Esophagus mucosa (tissue), 1 donor: ENCODE measurements at regions not wholly inside any gene's neighbourhood (a gene's known extent, or its start where the extent isn't known, plus 50 kb on each side); places are given as distances from the start of the nearest gene placed in this dataset.

ENCODE experiments used
- ATAC-seq: fragments of 200-7000 bp; cut with Tn5 transposase; one replicate; pipeline ENCODE4 v1.9.1; 2020
- donor health status: DM: yes; HTN: yes; CAD: no.

DNA sequence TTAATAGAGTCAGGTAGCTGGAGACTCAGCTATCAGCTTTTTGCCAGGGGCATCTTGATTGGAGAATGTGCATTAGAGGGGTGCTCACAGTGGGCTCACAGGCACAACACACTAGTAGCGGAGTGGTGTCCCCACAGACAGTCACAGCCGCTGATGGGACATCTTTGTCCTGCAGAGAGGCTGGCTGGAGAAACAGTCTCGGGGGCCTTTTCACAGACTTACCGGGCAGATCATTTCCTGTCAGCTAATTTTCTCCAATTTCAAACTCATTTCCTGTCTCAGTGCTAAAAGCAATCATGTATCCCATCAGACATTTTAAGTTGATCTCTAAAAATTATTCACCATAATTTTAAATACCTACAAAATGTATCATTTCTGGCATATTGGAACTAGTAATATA, 562.6 kb downstream of the DCDC2C start:
- ATAC-seq = no peak

DNA sequence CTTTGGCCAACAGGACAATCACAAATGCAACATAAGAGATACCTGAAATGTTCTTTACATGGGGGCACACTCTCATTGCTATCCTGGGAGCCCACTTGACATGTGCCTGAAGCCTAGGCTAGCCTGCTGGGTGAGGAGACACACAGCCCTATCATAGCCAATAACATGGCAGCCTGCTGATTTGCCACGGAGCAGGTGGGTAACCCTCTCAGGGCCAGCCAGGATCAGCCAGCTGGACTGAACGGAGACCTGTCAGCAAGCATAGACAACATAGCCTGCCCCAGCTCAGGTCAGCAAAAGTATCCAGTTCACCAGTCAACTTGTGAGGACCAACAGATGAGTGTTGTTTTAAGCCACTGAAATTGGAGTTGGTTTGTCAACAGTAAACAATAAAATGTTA, 566.5 kb downstream of the DCDC2C start:
- no peak for ATAC-seq

DNA sequence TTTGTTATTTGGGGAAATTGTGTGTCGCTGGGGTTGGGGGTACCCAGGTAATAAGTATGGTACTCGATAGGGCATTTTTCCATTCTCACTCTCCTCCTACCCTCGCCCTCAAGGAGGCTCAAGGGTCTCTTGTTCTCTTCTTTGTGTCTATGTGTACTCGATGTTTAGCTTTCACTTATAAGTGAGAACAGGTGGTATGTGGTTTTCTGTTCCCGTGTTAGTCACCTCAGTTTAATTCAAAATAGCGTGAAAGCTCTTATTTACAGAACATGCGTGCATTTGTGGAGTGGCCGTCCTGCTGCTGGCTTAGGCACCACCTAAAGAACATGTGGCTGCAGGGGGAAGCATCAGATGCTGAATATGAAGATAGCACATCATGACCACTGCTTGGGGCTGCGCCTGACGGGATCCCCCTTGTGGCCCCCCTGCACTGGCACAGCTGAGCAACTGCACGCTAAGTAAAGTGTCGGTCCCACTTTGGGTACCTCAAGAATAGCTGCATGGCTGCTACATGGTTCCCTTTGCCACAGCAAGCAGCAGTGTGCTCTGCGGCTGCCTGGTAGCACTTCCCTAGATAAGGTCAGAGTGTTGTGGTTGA, 569.0 kb downstream of the DCDC2C start:
- ATAC-seq = no peak

DNA sequence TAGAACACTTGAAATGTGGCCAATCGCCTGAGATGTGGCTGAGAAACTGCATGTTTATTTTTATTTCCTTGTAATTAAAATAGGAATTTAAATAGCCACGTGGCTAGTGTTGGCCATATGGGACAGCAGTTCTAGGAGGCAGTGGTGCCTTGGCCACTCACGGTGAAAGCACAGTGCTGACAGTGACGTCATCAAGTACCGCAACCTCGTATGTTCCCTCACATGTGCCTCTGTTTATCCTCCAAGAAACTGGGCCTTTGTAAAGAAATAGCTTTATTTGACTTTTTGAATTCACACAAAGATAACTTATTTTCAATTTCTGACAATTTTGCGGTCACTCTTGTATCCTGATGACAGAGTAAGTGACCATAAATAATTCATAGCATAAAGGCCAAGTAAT, 575.0 kb downstream of the DCDC2C start:
- no peak for ATAC-seq

DNA sequence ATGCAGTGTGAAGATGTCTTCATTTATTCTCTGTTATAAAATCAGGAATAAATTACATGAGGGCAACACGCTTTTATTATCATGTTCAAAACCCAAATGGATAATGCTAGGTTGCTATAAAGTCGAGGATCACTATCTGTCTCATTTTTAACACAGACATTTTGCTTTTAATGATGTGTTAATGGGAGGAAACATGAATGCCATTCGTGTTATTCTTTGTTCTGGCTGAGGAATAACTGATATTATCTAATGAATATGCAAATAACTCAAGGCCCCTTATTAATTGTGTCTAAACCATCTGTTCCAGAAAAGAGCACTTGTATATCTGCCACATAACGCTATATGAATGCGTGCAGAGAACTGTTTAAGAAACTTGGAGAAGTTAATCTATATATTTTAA, 576.1 kb downstream of the DCDC2C start:
- no peak for ATAC-seq

DNA sequence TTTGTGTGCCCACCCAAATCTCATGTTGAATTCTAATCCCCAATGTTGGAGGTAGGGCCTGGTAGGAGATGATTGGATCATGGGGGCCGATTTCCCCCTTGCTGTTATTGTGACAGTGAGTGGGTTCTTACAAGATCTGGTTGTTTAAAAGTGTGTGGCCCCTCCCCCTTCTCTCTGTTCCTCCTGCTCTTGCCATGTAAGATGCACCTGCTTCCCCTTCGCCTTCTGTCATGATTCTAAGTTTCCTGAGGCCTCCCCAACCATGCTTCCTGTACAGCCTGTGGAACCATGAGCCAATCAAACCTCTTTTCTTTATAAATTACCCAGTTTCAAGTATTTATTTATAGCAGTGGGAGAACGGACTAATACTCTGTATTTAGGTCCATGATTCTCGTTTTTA, 588.1 kb downstream of the DCDC2C start:
- ATAC-seq = no peak

DNA sequence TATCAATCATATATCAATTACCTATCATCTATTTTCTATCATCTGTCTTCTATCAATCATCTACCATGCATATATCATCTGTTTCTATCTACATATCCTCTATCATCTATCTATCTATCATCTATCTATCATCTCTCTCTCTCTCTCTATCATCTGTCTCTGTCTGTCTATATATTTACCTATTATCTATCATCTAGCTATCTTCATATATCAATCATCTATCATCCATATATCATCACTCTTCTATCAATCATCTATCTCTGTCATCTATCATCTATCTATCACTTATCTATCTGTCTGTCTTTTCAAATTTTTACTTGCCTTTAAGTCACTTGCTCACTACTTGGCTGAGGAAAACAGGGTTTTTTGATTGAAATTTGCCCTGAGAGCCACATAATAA, 592.3 kb downstream of the DCDC2C start:
- no peak for ATAC-seq

DNA sequence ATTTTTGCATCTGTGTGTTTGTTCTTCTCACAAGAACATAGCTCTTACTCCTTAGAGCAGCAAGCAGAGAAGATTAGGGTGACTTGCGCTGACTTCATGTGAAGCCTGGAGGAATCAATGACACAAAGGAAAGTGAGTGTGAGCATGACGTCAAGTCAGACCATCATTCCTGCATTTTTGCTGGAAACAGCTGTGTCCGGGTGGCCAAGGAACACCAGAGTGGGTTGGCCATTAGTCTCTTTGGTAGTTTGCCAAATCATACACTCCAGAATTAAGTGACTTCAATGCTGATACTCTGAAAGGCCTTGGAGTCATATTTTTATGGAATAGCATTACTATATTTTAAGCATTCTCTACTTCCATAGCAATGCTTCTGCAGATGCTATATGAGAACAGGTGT, 597.2 kb downstream of the DCDC2C start:
- no peak for ATAC-seq

DNA sequence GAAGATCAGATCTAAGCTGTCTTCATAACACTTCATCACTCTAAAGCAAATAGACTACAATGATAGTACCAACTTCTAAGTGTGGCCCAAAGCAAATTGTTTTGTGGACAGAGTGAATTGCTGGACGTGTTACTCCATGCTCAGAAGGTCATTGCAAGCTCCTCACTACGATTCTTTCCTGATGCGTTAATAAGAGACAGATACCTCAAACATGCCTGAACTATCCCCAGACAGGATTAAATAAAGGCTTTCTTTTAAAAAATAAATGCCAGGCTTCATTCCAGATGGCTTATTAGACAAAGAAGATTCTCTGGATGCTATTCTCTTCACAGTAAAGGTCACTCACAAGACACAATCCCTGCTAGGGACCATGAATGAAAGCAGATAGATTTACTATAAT, 621.2 kb downstream of the DCDC2C start:
- ATAC-seq = no peak

DNA sequence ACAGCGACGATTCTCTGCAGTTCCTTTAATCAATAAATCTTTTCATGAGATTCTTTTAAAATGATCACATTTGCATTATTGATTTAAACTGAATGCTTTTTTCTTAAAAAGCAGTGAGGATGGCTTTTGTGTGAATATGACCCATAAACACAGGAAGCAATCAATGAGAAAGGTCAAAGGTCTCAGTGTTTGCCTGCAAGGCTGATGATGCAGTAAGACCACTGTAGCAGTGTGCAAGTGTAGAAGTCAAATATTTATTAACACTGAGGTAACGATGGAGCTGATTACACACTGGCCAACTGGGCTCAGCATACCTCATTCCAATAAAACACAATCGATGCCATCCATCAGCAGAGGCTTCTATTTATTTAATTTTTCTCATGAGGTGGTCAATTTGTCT, 633.5 kb downstream of the DCDC2C start:
- ATAC-seq = no peak

DNA sequence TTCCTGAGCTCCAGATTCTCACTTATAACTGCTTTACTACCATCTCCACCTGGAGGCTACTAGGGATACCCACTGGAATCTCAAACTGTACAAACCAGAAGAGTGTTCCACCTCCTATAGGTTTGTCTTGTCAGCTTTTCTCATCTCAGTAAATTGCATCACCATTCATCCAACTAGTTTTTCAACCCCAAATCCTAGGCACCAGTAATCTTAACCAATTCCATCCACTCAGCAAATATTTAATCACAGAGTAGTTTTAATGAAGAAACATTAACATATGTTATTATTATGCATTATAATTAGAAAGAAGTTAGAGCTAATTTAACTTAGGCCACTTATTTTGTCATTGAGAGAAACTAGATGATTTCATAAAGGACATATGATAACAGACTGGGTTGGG, 635.0 kb downstream of the DCDC2C start:
- ATAC-seq = no peak

DNA sequence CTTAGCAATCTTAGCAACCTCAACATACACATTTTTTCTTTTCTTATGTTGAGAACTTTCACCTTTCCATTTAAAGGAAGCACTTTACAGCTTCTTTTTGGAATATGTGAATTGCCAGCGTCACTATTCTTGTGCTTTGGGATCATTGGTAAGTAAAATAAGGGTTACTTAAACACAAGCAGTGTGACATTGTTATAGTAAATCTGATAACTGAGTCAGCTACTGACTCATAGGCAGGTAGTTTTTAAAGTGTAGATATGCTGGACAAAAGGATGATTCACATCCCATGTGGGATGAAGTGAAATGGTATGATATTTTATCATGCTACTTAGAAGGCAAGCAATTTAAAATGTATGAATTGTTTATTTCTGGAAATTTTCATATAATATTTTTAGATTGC, 637.2 kb downstream of the DCDC2C start:
- ATAC-seq = no peak

DNA sequence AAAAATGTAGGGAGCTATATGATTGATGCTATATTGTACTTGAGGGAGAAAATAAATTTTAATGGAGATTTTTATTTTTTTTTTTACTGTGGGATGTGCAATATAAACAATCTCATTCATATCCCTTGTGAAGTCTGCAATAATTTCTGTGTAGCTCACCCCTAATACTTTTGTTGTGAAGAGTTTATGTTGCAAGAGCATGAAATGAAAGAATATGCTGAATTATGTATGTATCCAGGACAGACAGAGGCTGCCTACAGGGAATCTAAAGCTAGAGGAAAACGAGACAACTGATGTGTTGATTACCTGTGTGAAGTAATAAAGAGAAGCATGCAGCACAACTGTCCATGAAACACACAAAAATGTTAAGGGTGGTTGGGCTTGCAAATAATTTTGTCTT, 643.3 kb downstream of the DCDC2C start:
- ATAC-seq = no peak

DNA sequence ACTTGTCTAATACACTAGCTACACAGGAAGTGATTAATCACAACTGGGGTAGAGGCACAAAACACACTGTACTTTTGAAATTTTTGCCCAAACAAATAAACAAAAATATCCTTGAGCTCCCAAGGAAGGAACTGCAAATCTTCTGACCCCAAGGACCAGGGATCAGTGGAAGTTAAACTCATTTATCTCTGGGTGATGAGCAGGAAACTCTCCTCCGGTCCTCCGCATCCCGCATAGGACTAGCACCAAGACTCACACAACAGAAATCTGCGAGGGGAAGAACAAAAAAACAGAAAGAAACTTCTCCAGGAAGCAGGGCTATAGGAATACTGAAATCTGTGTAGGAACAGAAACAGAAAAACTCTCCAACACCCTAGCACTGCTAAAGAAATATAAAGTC, 650.3 kb downstream of the DCDC2C start:
- ATAC-seq = no peak

DNA sequence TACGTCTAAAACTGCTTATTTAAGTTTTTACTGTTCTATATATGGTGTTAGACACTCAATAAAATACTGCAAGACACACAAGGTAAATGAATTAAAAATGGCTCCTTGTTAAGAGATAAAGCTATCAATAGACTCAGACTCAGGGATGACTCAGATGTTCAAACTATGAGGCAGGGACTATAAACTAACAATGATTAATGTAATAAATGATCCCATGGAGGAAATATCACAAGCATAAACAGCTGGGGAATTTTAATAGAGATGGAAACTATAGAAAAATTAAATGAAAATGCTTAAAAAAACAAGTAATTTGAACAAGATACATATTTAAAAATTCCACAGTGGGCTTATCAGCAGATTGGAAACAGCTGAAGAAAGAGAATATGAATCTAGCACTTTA, 650.8 kb downstream of the DCDC2C start:
- no peak for ATAC-seq

DNA sequence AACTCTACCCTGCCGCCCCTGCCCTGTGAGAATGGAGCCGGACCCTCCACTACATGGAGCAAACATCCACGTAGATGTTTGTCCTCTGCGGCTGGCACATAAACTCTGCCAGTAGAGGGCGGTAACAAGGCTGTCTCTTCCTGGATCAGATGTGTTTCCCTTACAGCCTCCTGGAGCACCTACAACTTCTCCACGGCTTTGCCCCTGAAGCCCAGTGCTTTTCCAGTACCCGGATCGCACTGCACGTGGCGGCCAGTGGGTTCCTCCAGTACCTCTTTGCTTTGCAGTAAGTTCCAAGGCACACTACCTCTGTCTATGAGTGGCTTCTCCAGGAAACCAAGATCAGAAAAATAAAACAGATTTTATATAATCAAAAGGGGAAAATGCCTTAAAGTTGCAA, 651.3 kb downstream of the DCDC2C start:
- ATAC-seq = no peak

DNA sequence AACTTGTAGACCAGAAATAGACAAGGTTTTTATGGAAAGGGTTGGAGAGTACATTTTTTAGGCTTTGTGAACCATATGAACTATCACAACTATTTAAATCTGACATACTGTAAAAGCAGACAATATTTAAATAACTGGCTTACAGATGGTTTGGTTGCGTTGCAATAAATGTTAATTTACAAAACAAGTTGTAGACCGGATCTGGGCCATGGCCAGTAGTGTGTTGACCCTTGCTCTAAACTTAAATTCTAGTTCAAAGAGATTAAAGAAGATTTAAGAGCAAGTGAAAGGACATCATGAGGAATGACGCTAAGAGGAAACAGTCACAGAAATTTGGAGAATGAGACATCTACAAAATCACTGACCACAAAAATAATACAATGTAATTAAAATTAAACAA, 652.7 kb downstream of the DCDC2C start:
- ATAC-seq = no peak

DNA sequence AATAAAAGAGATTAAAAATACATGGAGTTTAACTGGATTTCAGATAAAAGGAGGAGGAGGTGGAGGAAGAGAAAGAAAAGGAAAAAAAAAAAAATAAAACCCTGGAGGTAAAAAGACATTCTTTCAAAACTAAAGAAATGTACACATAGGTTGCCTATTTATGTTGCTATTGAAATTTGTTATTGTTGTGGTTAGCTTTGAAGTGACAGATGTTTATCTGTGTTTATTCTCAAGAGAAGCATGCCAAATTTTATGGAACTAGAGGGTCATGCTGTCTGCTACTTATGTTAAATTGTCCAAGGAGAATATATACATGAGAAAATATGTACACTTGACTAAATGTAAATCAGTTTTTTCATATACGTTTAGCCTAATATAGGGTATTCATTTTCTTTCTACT, 653.2 kb downstream of the DCDC2C start:
- ATAC-seq = no peak

DNA sequence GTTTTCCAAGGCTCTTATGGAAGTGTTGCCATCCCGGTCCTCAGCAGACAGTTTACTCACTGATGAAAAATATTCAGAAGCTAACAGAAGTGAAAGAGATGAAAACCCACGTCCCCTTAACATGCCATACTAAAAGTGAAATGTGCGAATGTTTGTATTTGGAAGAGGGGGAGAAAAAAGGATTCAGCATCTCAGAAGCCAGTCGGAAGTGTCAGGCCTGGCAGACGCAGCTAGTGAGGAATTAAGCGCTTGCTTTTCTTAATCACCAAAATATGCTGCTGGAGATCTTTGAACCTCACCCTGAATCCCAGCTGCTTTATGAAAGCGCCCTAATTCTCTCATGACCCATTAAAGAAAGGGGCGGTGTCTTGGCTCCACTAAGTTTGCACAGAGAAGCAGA, 653.7 kb downstream of the DCDC2C start:
- no peak for ATAC-seq

DNA sequence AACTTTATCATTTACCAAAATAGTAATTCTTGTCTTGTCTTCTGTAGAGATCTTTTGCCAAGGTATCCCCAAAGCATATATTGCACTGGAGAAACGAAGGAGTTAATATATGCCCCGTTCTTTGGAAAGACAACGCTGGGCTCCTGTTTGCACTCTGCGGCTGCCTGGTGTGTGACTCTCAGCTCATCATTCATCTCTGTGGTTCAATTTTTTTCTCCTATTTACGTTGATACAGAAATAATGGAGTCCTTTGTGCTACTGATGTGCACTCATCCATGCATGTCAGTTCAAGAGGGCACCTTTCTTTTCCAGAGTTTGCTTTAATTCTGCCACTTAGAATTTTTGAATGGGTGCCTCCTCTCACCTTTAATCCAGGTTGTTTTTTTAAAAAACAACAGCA, 655.5 kb downstream of the DCDC2C start:
- no peak for ATAC-seq

DNA sequence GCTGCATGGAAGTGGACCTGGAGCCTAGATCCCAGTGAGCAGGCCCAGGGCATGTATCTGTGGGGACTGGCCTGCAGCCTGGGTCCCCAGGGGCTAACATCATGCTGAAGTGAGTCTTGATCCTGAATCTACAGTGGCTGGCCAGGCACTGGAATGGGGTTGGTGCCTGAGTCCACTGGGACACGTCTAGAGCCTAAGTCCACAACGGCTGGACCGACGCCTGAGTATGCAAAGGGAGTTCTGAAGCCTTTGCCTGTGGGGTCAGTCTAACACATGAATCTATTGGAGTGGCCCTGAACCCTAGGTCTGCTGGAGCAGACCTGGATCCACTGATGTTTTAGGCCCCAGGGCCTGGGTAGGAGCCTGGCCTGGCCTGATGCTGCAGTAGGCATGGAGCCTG, 665.5 kb downstream of the DCDC2C start:
- no peak for ATAC-seq

DNA sequence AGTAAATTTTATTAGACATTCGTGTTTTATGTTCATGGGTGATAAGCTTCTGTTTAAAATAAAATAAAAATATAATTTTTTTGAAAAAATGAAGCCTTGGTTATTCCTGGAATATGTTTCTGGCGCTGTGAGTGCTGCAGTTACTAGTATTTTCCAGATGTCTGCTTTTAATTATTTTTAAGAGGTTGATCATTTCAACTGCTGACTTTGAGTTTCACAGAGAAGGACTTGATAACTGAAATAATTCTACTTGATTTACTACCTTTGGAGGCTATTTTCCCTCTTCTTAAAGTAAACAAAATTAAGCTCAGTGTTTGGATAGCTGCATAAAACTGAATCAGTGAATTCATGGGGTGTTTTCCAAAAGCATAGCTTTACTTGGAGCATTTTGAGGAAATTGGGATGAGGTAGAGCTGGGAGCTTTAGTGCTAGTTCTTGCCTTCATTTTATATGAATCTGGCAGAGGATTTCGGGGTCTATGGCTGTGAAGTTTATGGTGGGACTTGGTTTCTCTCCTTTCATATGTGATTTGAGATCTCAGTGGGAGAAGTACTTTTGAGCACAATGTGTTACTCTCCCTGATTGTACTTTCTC, 666.5 kb downstream of the DCDC2C start:
- ATAC-seq = no peak

DNA sequence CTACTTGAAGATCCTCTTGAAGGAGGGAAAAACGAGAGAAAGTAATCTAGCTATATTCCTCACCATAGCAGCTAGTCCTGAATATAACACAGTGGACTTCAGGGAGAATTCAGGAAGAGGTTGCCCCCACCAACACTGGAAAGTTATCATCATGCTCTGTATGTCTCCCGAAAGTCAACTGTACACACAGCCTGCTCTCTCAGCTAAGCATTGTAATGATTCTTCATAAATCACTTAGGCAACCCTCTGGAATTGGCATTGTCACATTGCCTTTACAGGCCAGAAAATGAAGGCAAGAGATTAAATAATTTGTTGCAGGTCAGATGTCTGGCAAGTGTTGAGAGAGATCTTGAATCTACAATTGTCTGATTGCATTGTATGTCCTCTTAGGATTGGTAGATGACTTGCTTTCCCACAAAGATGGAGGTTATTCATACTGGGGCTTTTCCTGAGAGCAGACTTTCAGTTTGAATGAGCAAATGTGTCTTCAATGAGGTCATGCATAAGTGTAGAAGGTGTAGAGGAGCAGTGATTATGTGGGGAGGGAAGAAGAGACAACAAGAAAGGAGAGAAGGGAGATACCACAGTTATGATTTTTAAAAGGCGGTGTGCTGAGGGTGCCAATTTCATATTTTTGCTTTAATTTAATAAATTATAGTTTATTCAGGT, 667.2 kb downstream of the DCDC2C start:
- ATAC-seq = no peak

DNA sequence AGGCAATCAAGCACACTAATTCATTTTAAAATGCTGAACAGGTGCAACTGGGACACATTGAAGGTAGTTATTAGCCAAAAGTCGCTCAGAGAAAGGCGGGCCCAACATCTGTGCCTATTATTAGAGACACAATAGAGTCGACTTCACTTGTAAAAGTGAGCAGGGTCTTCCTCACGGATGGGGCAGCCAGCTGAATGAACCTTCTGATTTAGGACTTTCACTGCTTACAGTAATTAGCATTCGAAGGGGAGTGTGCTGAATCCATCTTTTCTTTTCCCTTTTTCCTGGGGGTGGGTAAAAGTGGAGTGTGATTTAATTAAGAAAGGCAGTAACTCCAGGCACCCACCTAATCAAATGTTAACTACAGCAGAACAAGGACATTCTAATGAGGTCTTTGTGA, 677.7 kb downstream of the DCDC2C start:
- no peak for ATAC-seq

DNA sequence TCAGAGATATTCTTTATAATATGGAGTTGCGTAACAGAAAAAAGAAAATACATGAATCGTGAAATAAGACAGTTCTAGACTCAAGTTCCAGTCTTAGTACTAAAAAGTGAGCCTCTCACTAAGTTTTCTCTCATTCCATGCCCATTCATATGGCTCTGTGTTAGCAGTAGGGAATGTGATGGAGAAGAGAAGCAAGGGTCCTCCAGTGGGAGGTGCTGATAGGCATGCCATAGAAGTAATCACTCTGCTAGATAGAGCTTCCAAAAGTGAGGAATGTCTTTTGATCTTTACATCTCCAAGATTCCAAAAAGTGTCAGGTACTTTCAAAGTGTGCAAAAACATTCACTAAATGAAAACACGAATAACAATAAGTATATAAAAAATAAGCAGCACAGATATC, 678.4 kb downstream of the DCDC2C start:
- ATAC-seq = no peak
